CD4-positive, alpha-beta T cell treated with Interleukin-21 for 1 hour (primary cell): ENCODE measurements at regions not wholly inside any gene's neighbourhood (a gene's known extent, or its start where the extent isn't known, plus 50 kb on each side); places are given as distances from the start of the nearest gene placed in this dataset.

Source experiments
- DNase-seq: peaks from one replicate; pipeline ENCODE4 v3.0.0-alpha.2; 2020

DNA sequence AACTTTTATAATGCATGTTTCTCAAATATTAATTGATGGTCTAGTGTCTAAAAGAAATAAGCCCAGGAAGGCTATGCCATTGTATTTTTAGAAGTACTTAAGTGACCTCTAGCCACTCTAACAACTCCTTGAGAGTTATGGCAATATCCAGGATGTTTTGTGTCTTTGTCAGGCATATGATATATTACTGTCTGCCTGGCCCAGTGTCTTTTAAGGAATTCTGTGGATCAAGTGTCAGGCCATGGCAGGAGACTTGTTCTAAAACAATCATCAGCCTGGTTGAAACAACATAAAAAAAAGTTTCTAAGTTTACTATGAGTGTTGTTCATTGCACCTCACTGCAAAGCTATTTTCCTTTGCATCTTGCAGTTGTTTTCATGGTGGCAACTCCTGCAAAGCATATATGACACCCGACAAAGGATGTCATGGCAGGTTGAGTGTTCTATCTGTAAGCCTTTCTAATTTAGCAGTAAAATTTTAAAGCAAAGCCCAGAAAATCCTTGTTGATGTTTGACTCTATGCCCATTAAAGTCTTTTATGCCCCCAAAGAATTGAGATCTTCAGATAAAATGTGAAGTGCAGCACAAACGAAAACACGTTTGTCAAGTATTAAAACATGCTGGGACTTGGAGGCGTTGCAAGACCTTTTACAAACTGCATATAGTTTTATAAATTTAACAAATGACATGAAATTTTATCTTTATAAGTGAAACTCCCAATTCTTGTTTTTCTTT is 89.5 kb upstream of the SLC38A2 start:
- no peak for DNase-seq

- DNase-seq = no peak
Measured at GRCh38 chr12:46461459-46461858, 88.9 kb upstream of the SLC38A2 start.

- no peak for DNase-seq
Measured at GRCh38 chr12:46460682-46461210, 88.2 kb upstream of the SLC38A2 start.

DNA sequence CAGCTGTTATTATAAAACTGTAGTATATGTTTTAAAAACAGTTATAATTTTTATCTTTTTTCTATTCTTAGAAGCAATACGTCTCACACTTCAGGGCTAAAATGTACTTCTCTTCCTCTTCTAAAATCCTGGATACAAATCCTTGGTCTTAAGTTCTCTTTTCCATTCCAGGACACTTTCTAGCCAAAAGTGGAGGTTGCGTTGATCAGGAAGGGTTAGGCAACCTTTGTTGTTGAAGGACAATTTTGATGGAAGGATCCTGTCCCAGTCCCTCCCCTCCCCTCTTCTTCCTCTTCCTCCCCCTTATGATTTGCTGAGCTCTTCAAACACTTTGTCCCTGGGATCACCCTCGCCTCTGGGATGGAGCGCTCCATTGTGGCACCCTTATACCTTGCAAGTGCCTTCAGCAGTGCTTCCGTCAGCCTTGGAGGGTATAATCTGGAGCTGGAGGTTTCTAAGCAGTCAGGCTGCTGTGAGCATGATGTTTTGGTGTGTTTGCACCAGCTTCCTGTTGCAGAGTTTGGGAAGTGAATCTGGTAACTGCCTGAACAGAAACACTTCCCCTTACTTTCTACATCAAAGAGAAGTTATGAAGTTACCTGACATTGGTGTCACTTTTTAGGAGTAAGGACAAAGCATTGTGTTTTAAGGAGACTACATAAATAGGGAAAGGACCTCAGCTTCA is 87.4 kb upstream of the SLC38A2 start:
- DNase-seq = no peak

- DNase-seq = peak; percentile 16
Measured at GRCh38 chr12:46459111-46459510, 86.5 kb upstream of the SLC38A2 start.

GRCh38 chr12:46458500-46459102 is 86.0 kb upstream of the SLC38A2 start:
- DNase-seq = peak; percentile 13

- no peak for DNase-seq
Measured at GRCh38 chr12:46457958-46458357, 85.4 kb upstream of the SLC38A2 start.

DNA sequence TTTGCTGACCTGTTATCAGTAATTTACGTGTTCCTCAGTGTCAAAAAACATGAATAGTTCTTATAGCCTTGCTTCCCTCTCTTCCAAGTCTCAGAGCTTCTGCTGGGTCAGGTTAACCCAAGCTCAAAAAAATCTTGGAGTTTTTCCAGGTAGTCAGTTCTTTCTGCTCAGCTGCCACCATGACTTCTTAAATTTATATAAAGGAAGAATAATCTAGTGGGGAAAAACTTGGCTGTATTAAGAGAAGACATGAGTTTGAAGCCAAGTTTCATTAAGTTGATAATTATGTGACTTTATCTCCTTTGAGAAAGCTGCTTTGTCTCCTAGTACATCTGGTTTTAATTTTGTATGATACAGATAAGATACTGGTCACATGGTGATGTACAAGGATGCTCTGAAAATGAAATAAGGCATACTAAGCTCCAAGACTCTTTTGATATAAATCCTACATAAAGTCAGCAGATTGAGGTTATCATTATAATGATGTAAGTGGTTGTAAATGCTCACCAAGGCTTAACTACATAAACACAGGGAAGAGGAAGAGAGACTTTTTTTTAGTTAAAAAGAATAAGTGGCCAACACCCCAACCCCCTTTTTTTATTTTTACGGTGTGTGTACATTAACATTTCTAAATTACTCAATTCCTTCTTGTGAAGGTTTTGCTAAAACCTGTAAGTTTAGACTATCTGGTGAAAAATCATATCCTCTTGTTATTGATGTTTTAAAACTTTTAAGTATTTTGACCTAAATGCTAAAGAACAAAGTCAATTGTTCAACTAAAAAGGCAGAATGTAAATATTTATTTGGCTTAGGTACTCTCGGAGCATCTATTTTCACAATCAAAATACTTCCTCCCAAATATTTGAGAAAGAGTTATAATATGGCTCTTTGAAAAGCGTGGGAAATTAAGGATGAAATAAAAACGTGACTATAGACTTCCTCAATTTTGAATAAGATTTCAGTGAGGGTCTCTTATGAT is 84.1 kb upstream of the SLC38A2 start:
- no peak for DNase-seq

DNA sequence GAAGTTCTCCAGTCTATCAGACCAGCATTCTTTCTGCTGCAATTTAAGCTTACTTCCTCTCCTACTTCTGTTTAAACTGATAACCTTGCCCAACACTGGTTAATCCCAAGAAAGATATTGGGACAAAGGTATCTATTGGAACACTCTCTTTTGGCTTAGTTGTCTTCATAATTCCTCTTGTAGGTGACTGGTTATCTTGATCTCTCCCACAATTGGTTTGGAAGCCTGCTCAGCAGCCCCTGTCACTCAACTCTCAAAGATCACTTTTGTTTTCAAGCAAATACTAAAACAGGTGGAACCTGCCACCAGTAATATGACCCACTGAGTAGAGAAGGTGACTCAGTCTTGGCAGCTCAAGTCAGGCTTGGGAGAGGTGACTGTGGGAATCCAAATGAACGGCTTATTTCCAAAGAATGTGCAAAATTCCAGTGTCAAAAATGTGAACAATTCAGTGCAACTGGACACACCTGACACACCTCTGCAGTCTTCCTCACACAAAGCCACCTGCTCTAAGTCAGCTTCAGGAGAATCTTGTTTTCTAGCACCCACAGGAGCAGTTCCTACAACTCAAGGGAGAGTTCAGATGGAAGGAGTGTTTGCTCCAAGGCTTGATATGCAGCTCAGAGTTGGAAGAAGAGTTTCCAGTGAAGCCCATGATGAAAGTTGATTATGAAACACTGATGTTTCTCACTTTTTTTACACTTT is 83.2 kb upstream of the SLC38A2 start:
- DNase-seq = no peak

- DNase-seq = no peak
Measured at GRCh38 chr12:46454981-46455380, 82.4 kb upstream of the SLC38A2 start.

DNA sequence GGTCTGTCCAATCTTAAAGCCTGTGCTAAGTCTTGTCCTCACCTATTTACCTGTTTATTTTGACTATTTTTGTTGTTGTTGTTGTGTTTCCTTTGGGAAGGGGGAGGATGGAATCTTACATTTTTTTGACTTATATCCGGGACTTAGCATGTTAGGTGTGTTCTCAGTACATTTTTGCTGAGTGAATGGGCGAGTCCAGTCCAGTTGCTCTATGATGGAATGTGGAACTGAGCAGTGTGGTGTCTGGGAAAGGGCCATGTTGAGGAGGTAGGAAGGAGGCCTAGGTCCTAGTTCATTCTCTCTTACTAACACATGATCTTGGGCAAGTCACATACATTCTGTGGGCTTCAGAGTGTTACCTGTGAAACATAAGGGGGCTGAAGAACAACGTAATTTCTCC is 80.9 kb upstream of the SLC38A2 start:
- DNase-seq = no peak

DNA sequence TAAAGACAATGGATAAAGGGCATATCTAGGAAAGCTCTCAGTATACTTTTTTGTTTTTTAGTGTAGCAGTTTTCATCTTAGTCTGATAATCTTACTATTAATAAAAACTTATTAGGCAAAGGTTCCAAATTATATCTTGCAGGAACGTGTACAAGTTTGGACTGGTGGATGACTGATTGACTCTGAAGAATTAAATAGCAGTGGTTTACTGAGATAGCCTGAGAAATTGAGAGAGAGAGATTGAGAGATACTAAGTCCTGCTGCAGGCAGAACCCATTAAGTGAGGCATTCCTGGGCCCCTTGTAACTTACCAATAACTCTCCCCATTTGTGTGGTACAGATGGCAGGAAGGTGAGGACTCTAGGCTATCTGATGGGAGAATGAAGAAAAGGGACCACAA is 80.2 kb upstream of the SLC38A2 start:
- no peak for DNase-seq

GRCh38 chr12:46452061-46452615 is 79.6 kb upstream of the SLC38A2 start:
- no peak for DNase-seq

- DNase-seq = no peak
Measured at GRCh38 chr12:46451276-46452021, 78.9 kb upstream of the SLC38A2 start.

DNA sequence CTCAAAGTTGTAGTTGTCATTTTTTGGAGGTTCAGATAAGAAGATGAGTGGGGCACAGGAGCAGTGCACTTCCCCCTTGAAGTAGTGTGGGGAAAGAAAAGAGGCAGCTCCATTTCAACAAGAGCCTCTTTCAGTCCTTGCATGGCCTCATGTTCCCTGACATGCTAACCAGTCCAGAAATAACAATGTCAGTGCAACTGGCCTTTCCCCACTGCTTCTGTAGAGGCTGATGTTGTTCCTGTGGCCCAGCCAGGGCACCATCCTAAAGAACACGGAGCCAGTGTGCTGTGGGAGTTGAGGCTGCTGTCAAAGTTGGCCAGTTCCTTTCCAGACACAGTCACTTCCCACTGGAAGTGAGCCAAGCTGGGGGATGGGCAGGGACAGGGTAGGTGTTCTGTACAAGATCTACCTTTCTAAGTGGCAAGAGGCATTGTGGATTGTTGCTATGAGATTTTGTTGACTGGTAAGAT is 77.7 kb upstream of the SLC38A2 start:
- no peak for DNase-seq

GRCh38 chr12:46449856-46450255 is 77.3 kb upstream of the SLC38A2 start:
- no peak for DNase-seq

DNA sequence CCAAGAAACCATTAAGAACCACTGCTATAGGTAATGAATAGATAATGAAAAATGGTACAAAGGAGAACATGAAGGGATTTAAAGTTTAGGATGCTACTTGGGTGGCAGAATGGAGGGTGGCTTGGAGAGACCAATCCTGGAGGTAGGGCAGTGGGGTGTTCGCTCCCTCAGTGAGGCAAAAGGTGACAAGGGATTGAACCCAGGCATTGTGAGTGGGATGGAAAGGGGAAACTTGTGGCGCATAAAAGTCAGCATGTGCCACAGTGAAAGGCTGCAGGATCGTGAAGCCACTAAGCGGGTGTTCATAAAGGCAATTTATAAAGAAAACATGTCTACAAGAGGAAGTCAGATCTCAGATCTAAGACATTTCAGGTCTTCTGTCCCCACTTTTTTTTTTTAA is 76.7 kb upstream of the SLC38A2 start:
- no peak for DNase-seq

- no peak for DNase-seq
Measured at GRCh38 chr12:46446645-46447044, 74.1 kb upstream of the SLC38A2 start.

DNA sequence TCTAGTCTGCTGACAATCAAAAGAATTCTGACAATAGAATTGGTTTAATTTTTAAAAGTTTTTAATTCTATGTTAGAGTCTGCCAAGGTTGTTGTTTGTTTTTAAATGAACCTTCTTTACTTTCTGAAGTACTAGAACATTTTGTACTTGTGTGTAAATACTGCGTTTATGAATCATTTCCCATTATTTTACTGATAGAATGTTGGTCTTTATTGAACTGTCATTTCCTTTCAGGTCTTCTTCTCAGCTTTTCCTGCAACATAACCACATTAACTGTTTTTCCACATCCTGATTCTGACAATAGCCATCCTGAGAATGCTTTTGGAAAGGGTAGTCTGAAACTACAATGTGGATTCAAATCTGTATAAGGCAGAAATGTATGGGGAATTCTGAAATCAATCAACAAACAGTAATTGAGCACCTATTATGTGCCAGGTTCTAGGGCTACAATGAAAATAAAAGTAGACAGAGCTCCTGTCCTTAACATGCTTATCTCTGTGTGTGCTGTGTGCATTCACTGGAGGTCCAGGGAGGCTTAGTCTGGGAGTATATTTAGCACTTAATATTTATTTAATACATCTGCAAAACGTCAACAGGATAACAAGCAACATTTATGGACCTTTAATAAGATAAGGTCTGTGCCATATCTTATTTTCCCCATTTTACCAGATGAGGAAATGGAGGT is 73.1 kb upstream of the SLC38A2 start:
- no peak for DNase-seq

GRCh38 chr12:46445093-46445492 is 72.5 kb upstream of the SLC38A2 start:
- DNase-seq = no peak
